ENCODE measurements at regions not wholly inside any gene's neighbourhood (a gene's known extent, or its start where the extent isn't known, plus 50 kb on each side); places are given as distances from the start of the nearest gene placed in this dataset.

DNA sequence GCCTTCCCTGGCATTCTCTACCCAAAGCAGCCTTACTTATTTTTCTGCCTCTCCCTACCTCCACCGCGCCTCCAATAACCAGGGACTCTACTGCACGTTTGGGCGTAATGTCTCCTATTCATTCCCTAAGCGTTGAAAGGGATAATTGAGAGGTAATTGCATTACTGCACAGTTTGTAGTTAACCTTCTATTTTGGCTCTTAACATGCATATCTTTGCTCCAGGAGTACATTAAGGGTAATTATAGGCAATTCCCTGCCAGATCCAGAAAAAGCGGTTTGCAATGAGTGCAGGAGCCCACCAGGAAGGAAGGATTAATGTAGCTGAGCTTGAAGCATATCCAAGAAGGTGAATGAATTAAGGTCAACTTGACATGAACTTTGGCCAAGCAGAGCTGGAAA lies 558.4 kb downstream of the TYW1 start:
- Histone ChIP-seq H3K27ac (no peak overlapping the region), H3K36me3 (ENCODE audit: insufficient read depth, low read length) (no peaks in the 10 kb centered on the region), H3K9me3 (ENCODE audit: low read depth, low read length) (no peaks in the 10 kb centered on the region), H3K4me3 (no peak overlapping the region), H3K9ac (ENCODE audit: insufficient read length) (no peak overlapping the region)
- DNase-seq (ENCODE audit: low read depth, low spot score): no peak
- no peak for TF ChIP-seq POLR2AphosphoS5 (IDR thresholded peaks at IDR 0.05; ENCODE audit: borderline replicate concordance, low read depth, low read length)
- TF ChIP-seq EZH2 (IDR thresholded peaks at IDR 0.05): no peak
- no peak for TF ChIP-seq FOXP2 (optimal IDR thresholded peaks at IDR 0.05; ENCODE audit: control extremely low read depth, extremely low read length, insufficient read depth)

DNA sequence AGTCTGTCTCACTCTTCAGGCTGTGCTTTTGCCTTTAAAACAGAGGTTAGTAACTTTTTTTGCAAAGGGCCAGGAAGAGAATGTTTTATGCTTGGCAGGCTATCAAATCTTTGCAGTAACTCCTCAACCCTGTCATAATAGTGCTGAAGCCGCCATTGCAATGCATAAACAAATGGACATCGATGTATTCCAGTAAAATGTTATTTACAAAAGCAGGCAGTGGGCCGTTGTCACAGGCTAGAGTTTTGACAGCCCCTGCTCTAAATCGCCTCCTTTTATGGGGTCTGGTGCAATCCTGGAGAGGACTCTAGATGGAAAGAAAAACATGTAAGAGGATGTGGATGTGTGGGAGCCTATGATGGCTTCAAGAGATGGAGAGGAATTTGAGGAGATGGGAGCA lies 568.3 kb downstream of the TYW1 start:
- DNase-seq (ENCODE audit: low read depth, low spot score): no peak
- H3K9me3 ChIP-seq (ENCODE audit: low read depth, low read length): no peaks in the 10 kb centered on the region
- H3K36me3 ChIP-seq (ENCODE audit: insufficient read depth, low read length): no peaks in the 10 kb centered on the region
- H3K27ac ChIP-seq: no peak overlapping the region
- H3K9ac ChIP-seq (ENCODE audit: insufficient read length): no peak overlapping the region
- H3K4me3 ChIP-seq: no peak overlapping the region
- TF ChIP-seq FOXP2 (optimal IDR thresholded peaks at IDR 0.05; ENCODE audit: control extremely low read depth, extremely low read length, insufficient read depth) (no peak), EZH2 (IDR thresholded peaks at IDR 0.05) (no peak), POLR2AphosphoS5 (IDR thresholded peaks at IDR 0.05; ENCODE audit: borderline replicate concordance, low read depth, low read length) (no peak)

DNA sequence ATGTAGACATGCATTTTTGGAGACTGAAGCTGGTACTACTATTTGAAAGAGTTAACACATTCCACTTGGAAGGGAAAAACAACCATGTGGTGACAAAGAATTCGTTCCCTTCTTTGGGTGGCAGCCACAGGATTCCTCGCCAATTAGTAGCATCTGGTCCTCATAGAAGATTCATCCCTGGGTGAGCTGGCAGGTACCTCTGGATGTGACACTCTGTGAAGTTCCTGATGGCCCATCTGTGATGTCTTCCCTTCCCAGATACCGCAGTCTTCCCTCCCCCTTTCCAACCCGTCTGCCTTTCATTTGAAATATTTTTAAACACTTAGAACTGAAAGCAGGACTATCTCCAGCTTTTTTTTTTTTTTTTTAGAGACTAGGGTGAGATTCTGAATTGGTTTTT lies 569.5 kb downstream of the TYW1 start:
- Histone ChIP-seq H3K9ac (ENCODE audit: insufficient read length) (no peak overlapping the region), H3K36me3 (ENCODE audit: insufficient read depth, low read length) (no peaks in the 10 kb centered on the region), H3K9me3 (ENCODE audit: low read depth, low read length) (no peaks in the 10 kb centered on the region), H3K27ac (no peak overlapping the region), H3K4me3 (no peak overlapping the region)
- no peak for DNase-seq (ENCODE audit: low read depth, low spot score)
- no peak for TF ChIP-seq EZH2 (IDR thresholded peaks at IDR 0.05)
- TF ChIP-seq FOXP2 (optimal IDR thresholded peaks at IDR 0.05; ENCODE audit: control extremely low read depth, extremely low read length, insufficient read depth): no peak
- no peak for TF ChIP-seq POLR2AphosphoS5 (IDR thresholded peaks at IDR 0.05; ENCODE audit: borderline replicate concordance, low read depth, low read length)

DNA sequence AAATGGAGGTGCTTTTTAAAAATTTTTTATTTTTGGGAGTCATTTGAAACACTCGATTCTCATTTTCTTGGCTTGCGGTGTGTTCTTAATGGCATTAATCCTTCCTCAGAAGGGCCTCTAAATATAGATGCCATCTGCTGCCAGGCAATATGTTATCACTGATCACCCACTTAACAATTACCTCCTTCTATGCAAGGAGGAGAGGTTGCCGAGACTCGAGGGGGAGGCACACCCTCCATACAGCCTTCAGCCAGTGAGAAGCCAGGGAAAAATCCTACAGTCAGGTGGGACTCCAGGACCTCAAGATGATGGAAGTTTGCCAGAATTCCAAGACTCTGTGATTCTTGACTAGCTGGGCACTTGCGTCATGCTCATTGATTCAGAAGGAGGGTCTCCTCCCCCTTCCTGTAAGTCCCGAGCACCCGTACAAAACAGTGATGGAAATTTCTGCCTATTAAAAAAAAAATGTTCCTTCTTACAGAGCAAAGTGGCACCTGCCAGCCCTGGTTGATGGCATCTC lies 574.5 kb downstream of the TYW1 start:
- Histone ChIP-seq H3K36me3 (ENCODE audit: insufficient read depth, low read length) (no peaks in the 10 kb centered on the region), H3K27ac (no peak overlapping the region), H3K4me3 (no peak overlapping the region), H3K9me3 (ENCODE audit: low read depth, low read length) (no peaks in the 10 kb centered on the region), H3K9ac (ENCODE audit: insufficient read length) (no peak overlapping the region)
- TF ChIP-seq POLR2AphosphoS5 (IDR thresholded peaks at IDR 0.05; ENCODE audit: borderline replicate concordance, low read depth, low read length) (no peak), EZH2 (IDR thresholded peaks at IDR 0.05) (no peak), FOXP2 (optimal IDR thresholded peaks at IDR 0.05; ENCODE audit: control extremely low read depth, extremely low read length, insufficient read depth) (no peak)
- DNase-seq (ENCODE audit: low read depth, low spot score): no peak

DNA sequence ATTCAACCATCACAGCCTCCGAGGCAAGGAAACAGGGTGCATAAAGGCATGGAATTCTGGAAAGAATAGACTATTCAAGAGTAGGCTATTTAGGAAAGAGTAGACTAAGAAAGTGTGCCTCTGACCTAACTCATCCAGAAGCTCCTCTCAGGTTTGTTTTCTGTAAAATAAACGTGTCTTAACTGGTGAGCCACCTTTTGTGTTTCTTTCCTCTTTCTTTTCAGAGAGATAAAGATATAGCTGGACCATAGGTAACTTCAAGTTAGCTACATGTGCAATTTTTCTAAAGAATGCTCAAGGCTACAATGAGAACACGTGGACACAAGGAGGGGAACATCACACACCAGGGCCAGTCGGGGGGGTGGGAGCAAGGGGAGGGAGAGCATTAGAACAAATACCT lies 577.0 kb downstream of the TYW1 start:
- no peak for TF ChIP-seq POLR2AphosphoS5 (IDR thresholded peaks at IDR 0.05; ENCODE audit: borderline replicate concordance, low read depth, low read length)
- TF ChIP-seq EZH2 (IDR thresholded peaks at IDR 0.05): no peak
- no peak for TF ChIP-seq FOXP2 (optimal IDR thresholded peaks at IDR 0.05; ENCODE audit: control extremely low read depth, extremely low read length, insufficient read depth)
- no peaks in the 10 kb centered on the region for H3K9me3 ChIP-seq (ENCODE audit: low read depth, low read length)
- H3K27ac ChIP-seq: no peak overlapping the region
- DNase-seq (ENCODE audit: low read depth, low spot score): no peak
- no peaks in the 10 kb centered on the region for H3K36me3 ChIP-seq (ENCODE audit: insufficient read depth, low read length)
- H3K4me3 ChIP-seq: no peak overlapping the region
- H3K9ac ChIP-seq (ENCODE audit: insufficient read length): no peak overlapping the region

DNA sequence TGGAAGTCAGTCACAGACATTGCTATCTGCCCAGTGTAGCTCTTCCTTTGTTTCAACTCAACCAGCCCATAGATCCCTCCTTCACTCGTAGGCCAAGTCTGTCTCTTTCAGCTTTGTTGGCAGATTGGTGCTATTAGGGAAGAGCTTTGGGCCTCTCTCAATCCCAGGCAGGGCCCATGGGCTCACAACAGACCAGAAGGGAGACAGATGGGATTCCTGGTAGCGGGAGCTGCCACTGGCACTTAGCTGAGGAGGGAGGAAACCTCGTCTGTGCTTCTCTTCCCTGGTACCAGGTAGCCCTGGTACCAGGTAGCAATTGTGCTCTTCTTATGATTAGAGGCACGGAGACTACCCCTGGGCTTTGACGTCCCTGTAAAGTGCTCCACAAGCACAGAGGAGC lies 592.0 kb downstream of the TYW1 start:
- no peaks in the 10 kb centered on the region for H3K36me3 ChIP-seq (ENCODE audit: insufficient read depth, low read length)
- no peak for DNase-seq (ENCODE audit: low read depth, low spot score)
- TF ChIP-seq FOXP2 (optimal IDR thresholded peaks at IDR 0.05; ENCODE audit: control extremely low read depth, extremely low read length, insufficient read depth): no peak
- no peak for TF ChIP-seq EZH2 (IDR thresholded peaks at IDR 0.05)
- no peak for TF ChIP-seq POLR2AphosphoS5 (IDR thresholded peaks at IDR 0.05; ENCODE audit: borderline replicate concordance, low read depth, low read length)
- H3K4me3 ChIP-seq: no peak overlapping the region
- no peak overlapping the region for H3K9ac ChIP-seq (ENCODE audit: insufficient read length)
- H3K27ac ChIP-seq: no peak overlapping the region
- no peaks in the 10 kb centered on the region for H3K9me3 ChIP-seq (ENCODE audit: low read depth, low read length)

DNA sequence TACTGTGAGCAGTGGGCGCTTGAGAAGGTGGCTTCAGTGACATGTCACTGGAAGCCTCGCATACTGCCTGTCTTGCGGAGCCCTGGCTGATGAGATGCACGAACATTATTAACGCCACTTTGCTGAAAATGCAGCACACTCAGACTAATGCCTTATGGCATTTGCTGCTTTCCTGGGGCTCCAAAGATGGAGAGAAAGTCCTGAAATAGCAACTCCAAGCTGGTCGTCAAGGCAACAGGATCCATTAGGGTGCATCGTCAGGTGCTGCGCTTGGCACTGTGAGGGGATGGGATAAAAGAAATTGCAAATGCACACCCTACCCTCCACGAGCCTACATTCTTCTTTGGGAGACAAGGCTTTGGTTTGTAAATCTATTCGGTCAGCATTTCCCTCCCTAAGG lies 592.5 kb downstream of the TYW1 start:
- TF ChIP-seq EZH2 (IDR thresholded peaks at IDR 0.05) (no peak), POLR2AphosphoS5 (IDR thresholded peaks at IDR 0.05; ENCODE audit: borderline replicate concordance, low read depth, low read length) (no peak), FOXP2 (optimal IDR thresholded peaks at IDR 0.05; ENCODE audit: control extremely low read depth, extremely low read length, insufficient read depth) (no peak)
- no peaks in the 10 kb centered on the region for H3K9me3 ChIP-seq (ENCODE audit: low read depth, low read length)
- DNase-seq (ENCODE audit: low read depth, low spot score): no peak

DNA sequence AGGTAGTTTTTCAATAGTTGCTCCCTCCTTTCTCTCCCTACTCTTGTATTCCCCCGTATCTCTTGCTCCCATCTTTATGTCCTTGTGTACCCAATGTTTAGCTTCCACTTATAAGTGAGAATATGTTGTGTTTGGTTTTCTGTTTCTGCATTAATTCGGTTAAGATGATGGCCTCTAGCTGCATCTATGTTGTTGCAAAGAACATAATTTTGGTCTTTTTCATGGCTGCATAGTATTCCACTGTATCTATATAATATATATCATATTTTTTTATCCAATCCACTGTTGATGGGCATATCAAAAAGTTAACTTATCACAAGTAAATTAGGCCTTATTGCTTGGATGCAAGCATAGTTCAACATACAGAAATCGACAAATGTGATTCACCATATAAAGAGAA lies 594.0 kb downstream of the TYW1 start:
- Histone ChIP-seq H3K9me3 (ENCODE audit: low read depth, low read length) (no peaks in the 10 kb centered on the region), H3K27ac (no peak overlapping the region), H3K4me3 (no peak overlapping the region), H3K36me3 (ENCODE audit: insufficient read depth, low read length) (no peaks in the 10 kb centered on the region), H3K9ac (ENCODE audit: insufficient read length) (no peak overlapping the region)
- DNase-seq (ENCODE audit: low read depth, low spot score): no peak
- no peak for TF ChIP-seq POLR2AphosphoS5 (IDR thresholded peaks at IDR 0.05; ENCODE audit: borderline replicate concordance, low read depth, low read length)
- TF ChIP-seq EZH2 (IDR thresholded peaks at IDR 0.05): no peak
- TF ChIP-seq FOXP2 (optimal IDR thresholded peaks at IDR 0.05; ENCODE audit: control extremely low read depth, extremely low read length, insufficient read depth): no peak

More for the DNA sequence above, 592.5 kb downstream of the TYW1 start:
- Histone ChIP-seq H3K9ac (ENCODE audit: insufficient read length) (no peak overlapping the region), H3K36me3 (ENCODE audit: insufficient read depth, low read length) (no peaks in the 10 kb centered on the region), H3K4me3 (no peak overlapping the region), H3K27ac (no peak overlapping the region)

DNA sequence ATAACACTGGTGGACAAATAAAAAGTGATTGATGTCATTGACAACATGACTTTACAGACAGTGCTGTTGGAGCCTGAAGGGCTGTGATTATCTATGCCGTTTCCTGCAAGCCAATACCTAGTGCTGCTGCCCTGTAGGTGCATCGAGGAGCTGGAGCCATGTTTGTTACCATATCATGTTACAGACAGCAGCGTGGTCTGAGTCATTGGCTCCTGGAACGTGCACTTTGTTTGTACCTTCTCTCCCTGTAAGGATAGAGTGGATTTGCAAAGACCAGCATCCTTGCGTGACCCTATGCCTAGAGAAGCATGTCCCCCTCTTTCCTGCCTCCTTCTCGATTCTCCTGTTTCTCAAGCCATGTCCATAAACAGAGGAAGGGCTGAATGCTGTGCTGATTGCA lies 597.2 kb downstream of the TYW1 start:
- TF ChIP-seq EZH2 (IDR thresholded peaks at IDR 0.05): no peak
- TF ChIP-seq FOXP2 (optimal IDR thresholded peaks at IDR 0.05; ENCODE audit: control extremely low read depth, extremely low read length, insufficient read depth): no peak
- no peak for TF ChIP-seq POLR2AphosphoS5 (IDR thresholded peaks at IDR 0.05; ENCODE audit: borderline replicate concordance, low read depth, low read length)
- H3K9me3 ChIP-seq (ENCODE audit: low read depth, low read length): no peaks in the 10 kb centered on the region
- no peaks in the 10 kb centered on the region for H3K36me3 ChIP-seq (ENCODE audit: insufficient read depth, low read length)
- H3K4me3 ChIP-seq: no peak overlapping the region
- no peak overlapping the region for H3K27ac ChIP-seq
- DNase-seq (ENCODE audit: low read depth, low spot score): no peak
- no peak overlapping the region for H3K9ac ChIP-seq (ENCODE audit: insufficient read length)
